HS-5 (cell line): ENCODE measurements at regions not wholly inside any gene's neighbourhood (a gene's known extent, or its start where the extent isn't known, plus 50 kb on each side); places are given as distances from the start of the nearest gene placed in this dataset.

Experiments used
- DNase-seq: peaks from one replicate; pipeline ENCODE4 v3.0.0-alpha.2; 2012; ENCODE audit warnings: low read depth

DNA sequence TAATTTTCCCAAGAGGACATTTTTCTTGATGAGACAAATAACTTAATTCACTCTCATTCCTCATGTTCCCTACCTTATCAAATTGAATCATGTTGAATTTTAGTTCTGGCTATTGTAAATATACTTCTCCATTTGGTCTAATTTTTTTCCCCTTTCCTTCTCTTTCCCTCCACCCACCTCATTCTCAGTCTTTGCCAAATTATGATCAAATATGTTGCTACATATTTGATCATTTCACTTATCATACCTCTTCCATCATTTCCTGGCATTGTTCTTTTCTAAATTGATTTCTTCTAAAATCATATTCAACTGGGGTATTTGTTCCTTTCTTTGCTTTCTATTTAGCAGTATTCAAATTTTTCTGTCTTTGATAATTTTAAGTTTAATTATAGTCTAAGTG, 52.3 kb downstream of the HDGFL1 start:
- DNase-seq = no peak

DNA sequence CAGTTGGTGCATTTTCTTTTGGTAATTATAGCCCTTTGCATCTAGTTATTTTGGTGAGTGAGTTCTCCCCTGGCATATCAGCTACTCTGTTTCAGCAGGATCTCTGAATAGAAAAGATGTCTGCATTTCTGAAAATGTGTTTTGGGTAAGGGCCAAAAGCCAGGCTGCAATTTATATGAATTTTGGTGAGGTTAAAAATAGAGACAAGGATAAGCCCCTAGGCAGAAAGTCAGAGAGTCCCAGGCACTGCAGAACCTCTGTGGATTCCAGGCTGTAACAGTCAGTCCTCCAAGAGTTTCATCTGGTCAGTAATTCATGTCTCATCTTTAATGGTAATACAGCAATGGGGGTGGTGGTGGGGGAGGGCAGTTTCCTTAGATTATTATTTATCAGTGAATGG, 53.0 kb downstream of the HDGFL1 start:
- DNase-seq = no peak

DNA sequence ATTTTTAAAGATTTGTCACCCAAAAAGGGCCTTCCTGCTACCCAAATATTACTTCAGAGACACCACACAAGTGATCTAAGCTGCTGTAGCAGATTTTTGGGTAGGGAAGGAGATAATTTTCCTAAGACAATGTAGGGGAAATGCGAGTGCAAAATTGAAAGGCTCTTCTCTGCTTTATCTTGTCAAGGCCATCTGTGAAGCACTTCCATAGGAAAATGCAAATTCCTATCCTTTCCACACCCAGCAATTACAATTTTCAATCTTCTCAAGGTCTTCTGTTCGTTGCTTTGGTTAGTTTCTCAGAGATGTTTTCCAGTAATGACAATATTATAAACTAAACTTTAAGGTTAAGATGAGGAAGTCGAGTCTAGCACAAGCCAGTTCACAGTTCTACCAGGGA, 53.4 kb downstream of the HDGFL1 start:
- no peak for DNase-seq

DNA sequence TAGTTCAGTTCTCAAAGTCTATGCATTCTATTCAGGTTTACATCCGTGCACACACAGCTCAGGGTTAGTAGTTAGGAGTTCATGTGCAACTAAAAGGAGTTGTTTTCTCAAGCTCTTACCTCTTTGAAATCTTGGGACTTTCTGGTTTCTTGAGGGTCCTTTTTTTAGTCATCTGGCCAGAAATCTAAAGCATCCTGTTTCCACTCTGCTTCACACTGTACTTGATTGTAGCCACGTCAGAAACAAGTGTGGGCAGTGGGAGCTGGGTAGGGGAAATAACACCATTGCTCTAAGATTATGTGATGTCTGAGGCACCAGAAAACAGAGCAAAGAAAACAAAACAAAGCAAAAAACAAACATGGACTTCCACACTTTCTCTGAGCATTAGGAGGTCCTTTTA, 58.3 kb downstream of the HDGFL1 start:
- DNase-seq = no peak

DNA sequence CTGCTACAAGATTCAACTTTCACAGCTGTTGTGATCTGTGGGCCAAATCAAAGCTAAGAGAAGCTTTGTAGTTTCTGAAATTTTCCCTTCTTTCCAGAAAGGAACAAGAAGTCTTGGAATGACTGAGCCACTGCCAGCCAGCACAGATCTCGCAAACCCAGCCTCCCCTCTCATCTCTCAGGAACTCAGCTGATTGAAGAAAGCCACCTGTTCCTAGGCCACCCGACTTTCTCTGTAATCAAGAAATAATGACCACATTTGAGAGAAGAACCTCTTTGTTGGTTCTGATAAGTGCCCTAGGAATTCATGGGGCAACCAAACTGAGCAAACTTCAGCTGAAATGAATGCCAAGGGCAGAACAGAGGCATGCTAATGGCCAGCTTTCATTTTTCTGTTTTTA, 61.7 kb downstream of the HDGFL1 start:
- no peak for DNase-seq

DNA sequence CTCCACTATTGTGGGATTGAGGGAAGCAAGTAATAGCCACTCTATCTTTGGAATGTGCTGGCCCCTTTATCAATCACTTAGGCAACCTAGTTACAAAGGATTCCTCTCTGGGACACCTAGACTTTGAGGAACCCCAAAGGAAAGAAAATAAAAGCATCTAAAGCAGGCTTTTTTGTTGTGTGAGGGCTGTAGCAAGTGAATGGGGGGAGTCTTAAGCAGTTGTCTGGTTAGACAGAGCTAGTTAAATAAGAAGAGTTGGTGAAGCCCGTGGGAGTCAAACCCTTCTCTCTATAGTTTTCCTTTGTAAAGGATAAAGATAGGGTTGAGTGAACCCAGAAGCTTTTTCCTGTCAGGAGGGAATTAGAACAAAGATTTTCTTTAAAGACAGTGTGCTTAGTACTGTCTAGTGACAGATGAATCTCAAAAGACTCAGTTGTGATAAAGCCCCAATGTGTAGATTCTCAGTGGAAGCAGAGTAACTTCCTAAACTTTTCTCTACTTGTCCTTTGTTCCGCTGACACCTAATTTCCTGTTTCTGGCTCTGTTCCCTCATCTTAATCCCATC, 63.3 kb downstream of the HDGFL1 start:
- no peak for DNase-seq

DNA sequence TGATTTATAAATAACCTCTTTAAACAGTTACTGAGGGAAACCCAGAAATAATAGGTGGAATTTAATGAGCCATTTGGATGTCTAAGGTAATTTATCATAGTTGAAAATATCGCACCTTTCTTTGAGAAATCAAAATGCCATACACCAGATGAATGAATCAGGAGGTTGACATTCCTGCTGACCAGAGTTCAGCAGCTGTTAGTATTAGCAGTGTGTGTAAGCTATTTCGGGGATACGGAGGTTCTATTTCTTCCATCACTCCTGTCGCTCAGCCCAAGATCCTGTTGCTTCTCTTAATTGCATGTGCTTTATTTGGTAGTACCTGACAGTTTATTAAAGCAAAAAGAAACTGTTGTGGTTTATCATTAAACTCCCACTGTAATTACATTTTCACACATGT, 67.1 kb downstream of the HDGFL1 start:
- no peak for DNase-seq

DNA sequence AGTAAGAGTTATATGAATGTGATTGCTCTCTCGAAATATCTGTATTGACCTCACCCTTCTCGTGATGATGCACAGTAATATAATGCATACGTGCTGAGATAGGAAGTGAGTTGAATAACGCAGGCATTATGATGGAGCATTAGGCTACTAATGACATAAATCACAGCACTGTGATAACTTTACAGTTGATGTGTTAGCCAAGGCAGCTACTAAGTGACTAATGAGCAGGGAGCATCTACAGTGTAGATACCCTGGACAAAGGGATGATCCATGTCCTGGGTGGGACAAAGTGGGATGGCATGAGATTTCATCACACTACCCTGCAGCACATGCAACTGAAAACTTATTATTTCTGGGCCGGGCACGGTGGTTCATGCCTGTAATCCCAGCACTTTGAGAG, 68.4 kb downstream of the HDGFL1 start:
- no peak for DNase-seq

DNA sequence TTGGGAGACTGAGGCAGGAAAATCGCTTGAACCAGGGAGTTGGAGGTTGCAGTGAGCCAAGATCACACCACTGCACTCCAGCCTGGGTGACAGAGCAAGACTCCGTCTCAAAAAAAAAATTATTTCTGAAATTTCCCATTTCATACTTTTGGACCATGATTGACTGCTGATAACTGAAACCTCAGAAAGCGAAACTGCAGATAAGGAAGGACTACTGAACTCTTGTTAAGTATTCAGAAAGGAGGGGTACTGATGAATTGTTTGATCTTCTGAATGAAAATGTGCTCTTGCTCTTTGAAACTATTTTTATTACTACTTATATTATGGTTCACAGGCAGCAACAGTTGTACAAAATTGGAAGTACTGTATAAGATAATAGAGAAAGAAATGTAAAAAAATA, 69.0 kb downstream of the HDGFL1 start:
- DNase-seq = no peak

DNA sequence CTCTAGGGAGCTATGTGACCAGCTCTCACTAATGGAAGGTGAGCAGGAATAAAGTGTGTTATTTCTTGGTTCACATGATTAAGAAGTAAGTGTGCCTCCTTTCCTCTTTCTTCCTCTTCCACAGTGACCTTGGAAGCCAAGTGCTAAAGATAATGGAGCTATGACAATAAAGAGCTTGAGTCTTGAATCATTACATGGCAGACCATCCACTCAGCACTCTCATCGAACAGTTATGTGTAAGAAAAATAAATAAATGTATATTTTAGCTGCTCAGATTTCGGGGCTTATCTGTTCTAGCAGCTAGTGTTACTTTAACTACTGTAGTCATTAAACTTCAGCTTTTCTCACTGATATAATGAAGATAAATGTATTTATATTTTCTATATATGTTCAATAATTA, 72.9 kb downstream of the HDGFL1 start:
- DNase-seq = no peak

DNA sequence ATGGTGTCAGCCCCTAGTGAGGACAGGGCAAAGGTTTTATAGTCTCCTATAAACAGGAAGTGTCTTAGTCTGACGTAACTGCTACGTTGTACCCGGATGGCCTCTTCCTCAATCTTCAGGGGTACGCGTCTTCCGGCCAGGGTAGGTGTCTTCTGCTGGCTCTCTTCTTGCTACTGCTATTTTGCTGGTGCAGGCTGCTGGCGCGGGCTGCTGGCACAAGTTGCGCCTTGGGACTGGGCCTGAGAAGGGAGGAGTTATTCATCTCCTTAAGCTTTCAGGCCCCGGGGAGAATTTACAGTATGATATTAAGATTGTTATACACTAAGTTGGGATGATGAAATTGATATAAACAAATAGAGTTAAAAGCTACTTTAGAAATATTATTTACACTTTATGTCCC, 74.4 kb downstream of the HDGFL1 start:
- no peak for DNase-seq

DNA sequence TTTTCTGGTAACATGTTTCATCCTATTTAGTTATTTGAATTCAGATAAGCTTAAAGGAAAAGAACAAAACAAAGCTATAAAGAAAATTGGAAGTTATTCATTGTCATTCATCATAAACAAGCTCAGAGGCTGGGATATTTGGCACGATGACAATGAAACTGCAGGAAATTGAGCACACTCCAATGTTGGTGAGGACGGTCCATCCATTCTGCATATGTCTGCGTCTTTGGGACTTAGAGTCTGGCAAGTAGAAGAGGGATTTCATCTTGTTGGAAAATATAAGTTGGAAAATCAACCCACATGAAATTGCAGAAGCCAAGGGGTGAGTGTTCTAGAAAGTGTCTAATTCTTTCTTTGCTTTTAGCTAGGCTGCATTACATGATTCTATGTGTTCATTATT, 78.4 kb downstream of the HDGFL1 start:
- DNase-seq = no peak

DNA sequence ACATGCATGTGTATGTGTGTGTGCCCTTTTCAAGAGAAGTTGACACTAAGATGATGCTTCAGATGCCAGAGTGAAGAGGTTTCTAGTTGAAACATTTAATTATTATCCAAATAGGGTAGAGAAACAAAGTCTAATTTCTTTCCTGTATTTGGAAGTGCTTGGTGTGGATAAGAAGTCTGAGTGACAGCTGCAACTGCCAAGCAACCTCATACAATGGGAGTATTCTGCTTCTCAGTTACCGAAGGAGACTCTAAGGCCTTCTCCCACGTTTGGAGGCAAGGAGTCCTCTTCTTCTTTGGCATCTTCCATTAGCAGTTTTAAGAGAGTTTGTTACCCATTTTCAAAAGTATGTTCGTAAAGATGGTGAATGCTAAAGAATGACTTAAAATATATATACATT, 82.4 kb downstream of the HDGFL1 start:
- DNase-seq = no peak

DNA sequence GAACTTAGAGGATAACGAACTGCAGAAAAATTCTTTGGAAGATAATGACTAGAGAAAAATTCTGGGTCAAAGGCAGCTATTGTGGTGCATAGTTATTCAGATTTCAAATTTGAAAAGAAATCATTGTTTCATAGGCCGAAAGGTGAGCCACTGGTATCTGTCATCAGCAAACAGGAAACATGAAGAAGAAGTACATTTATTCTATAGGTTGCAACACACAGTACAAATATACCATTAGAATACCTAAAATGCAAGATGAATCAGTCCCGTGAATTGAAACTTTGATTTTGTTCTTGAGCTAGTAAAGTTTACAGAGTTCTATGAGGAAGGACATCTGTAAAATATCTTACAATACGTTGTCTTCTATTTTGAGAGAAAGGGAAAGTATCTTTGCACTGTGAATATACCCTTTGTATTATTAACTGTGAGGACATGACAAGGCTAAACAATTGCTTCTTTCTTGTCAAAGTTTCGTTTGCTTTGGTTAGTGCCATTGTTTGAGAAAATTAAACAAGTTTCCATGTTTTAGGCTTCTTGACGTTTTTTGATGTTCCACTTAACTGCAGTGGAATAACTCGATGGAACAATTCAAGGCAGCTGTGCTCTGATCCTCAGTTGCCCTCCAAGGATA, 84.7 kb downstream of the HDGFL1 start:
- DNase-seq = no peak

DNA sequence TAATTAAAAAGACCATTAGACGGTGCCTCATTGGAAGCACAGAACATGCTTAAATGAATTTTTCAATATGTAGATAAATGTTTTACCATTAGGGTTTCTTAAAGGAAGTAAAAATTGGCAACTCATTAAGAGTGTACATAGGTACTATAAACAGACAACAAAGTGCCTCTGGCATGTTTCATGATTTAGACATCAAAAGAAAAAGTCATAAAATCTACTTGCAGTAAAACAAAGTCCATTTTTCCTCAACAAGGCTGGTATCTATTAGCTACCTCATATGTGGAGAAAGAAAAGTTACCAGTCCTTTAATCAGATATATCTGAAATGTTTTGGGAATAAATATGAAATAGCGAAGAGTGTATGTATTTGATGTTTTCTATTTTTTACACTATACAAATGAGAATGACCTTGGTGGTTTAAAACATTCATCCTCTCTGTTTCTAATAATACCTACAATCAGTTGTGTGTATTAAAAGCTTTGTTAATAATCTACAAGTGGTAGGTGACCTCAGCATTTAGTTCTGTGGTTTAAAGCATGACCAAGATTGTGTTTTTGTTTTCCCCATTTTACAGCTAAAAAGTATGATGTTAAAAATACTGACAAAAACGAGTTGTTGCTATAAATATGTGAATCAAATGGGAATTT, 87.5 kb downstream of the HDGFL1 start:
- DNase-seq = no peak

DNA sequence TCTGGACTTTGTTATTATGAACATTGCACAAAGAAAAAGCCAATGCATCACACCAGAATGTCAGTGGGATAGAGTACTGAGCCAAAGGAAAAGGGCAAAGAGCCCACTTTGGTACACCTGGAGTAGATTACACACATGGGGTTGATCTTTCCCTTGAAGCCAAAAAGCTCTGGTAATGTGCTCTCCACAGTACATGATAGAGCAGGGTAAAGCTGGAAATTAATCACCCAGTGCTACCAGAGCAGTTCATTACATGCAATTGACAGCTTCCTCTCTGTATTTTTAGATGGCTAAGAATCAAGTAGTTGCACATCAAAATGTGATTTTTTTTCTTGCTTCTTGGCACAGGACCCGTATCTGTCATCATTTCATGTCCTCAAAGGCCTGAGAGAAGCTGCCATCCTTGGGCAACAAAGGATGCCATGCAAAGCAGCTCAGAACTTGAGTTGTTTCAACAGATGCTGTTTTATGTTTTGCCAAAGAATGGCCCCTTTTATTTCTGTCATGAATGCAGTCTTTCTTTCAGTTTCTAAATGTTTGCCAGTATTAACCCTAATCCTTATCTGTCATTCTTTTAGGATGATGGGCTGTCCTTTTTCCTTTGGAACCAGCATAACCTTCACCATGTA, 88.1 kb downstream of the HDGFL1 start:
- DNase-seq = no peak

DNA sequence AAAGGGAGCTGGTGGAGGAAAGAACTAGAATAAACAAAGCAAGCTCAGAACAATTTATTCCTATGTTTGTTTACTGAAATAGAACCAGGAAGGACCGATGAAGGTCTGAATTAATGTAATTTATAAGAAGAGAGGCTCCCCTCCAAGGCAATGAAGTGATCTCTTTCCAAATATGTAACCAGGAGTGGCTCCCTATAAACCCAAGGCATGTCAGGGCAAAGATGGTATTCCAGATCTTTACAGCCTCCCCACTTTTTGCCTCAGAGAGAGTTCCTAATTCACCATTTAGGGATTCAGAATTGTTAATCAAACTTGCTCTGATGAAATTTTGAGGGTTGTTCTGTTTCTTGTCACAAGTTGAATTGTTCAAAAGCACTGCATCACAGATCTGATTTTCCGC, 88.8 kb downstream of the HDGFL1 start:
- no peak for DNase-seq

DNA sequence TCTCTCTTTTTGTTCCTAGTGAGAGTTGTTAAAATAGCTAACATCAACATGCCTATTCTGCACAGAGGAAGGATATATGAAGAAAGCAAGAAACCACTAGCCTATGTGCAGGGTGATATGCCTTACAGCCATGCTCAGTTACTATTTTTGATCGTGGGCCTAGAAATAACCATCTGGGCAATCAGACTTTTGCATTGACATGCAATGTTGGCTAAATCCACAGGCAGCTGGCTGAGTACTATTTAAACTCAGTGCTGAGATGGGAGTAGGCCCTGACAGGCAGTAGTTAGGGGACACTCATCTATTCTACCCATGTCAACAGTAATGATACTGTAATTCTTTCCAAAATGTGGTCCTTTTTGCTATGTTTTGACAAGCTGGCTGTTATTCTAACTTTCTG, 89.6 kb downstream of the HDGFL1 start:
- no peak for DNase-seq

DNA sequence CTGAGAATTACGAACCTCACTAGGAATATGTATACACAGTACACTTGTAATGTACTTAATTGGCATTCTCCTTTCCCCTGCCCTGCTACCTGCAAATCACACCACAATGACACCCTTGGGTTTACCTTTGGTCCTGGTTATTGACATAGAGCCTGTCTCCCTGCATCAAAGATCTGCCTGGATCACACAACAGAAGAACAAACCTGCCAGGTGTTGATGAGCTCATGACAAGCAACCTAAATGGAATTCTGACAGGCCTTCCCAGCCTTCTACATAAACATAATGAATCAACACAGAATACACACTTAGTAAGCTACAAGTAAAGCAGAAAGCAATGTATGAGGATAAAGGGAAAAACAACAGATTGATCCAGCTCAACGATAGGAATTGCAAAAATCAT, 95.6 kb downstream of the HDGFL1 start:
- no peak for DNase-seq

DNA sequence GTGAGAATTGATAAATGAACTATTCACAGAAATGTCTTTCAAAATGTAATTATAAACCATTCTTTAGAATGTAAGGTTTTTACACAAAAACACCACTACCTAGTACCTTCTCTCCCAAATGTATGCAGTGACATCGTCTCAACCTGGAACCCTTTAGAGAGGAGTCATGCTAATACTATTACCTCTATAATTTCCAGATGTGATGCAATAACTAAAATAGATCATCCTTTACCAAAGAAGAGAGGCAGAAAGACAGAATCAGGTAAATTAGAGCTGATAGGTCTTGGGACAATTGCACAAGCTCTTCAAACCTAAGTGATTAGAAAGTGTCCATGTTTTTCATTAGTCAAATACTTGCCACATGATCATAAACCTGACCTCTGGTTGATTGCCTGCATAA, 96.7 kb downstream of the HDGFL1 start:
- no peak for DNase-seq

DNA sequence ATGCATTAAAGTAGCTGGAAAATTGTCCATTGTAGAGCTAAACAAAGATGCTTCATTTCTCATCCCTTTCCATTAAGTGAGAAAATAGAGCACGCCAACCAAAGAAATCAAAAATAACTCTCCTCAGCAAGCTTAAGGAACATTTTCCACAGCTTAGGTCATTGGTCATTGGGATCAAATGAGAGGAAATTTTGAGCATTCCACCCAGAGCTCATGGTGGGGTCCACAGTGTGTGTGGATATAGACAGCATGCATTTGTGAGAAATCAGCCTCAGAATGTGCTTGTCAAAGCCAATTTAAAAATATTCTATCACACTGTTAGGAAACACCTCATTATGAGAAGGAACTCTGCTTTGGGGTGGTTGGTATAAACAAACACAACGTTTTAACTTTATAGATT, 97.2 kb downstream of the HDGFL1 start:
- no peak for DNase-seq

DNA sequence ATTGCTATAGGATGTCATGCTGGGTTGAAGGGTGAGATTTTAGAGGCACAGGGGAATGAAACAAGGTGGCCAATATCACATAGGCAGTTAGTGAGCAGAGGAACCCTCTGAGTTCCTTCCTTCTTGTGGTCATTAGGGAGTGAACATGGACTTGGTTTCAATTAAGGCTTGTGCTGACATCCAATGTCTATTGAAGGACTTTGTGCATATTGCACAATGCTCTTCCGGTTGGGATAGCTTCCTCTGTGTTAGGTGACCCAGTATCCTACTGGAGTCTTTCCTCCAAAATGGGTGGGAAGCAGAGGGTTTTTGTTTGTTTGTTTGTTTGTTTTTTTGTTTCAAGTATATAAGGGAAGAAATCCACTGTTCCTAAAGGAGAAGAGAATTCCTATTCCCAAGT, 98.5 kb downstream of the HDGFL1 start:
- DNase-seq = no peak

DNA sequence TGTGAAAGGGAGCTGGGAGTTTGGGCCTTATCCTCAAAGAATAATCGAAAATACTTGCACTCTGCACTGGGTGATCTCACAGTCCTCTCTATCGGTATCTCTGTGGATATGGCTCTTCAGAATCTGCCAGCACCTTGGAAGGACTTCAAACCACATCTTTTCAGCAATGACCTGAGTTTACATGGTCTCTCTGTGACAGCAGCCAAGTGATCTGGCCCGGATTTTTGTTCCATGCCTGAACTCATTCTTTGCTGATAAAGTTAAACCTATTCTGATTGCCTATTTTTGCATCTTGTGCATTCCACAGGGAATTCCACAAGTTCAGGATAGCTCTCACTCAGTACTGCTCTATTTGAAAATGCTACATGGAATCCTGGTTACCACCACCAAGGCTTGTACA, 98.9 kb downstream of the HDGFL1 start:
- no peak for DNase-seq

DNA sequence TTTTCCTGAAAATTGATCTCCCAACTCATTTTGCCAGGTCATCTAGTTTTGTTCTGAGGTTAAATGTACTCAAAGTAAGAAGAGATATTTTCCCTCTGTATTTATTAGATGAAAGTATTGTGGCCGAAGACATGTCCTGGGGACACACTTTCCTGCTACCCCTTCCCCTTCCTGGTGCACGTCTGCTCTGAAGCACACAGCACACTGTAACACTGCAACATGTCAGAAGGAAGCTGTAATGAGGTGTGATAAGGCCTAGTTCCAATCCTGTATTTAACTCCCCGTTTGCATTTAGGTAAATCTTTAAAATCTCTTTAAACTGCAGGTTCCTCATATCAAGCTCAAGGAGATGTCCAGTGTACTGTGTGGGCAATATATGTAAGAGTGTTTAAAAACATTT, 99.4 kb downstream of the HDGFL1 start:
- DNase-seq = no peak
